ENCODE measurements at regions not wholly inside any gene's neighbourhood (a gene's known extent, or its start where the extent isn't known, plus 50 kb on each side); places are given as distances from the start of the nearest gene placed in this dataset.

- no peaks in the 10 kb centered on the region for H3K36me3 Mint-ChIP-seq (ENCODE audit: low read depth)
- TF ChIP-seq, protein P1, sequence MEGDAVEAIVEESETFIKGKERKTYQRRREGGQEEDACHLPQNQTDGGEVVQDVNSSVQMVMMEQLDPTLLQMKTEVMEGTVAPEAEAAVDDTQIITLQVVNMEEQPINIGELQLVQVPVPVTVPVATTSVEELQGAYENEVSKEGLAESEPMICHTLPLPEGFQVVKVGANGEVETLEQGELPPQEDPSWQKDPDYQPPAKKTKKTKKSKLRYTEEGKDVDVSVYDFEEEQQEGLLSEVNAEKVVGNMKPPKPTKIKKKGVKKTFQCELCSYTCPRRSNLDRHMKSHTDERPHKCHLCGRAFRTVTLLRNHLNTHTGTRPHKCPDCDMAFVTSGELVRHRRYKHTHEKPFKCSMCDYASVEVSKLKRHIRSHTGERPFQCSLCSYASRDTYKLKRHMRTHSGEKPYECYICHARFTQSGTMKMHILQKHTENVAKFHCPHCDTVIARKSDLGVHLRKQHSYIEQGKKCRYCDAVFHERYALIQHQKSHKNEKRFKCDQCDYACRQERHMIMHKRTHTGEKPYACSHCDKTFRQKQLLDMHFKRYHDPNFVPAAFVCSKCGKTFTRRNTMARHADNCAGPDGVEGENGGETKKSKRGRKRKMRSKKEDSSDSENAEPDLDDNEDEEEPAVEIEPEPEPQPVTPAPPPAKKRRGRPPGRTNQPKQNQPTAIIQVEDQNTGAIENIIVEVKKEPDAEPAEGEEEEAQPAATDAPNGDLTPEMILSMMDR (IDR thresholded peaks at IDR 0.05; ENCODE audit: unreplicated experiment in 3 of 3) = no peak
Observed at GRCh38 chr6:68052234-68052633, 582.8 kb upstream of the ADGRB3 start.

GRCh38 chr6:68049562-68049961 is 585.5 kb upstream of the ADGRB3 start:
- H3K9me3 Mint-ChIP-seq = no peaks in the 10 kb centered on the region
- H3K4me3 Mint-ChIP-seq = no peak overlapping the region
- H3K27me3 Mint-ChIP-seq (ENCODE audit: low read depth) = no peaks in the 10 kb centered on the region
- TF ChIP-seq, protein P1 (IDR thresholded peaks at IDR 0.05; ENCODE audit: unreplicated experiment in 3 of 3) = no peak
- no peak overlapping the region for H3K27ac Mint-ChIP-seq
- peaks cover 7% of the 10 kb centered on the region for H3K4me1 Mint-ChIP-seq
- no peaks in the 10 kb centered on the region for H3K36me3 Mint-ChIP-seq (ENCODE audit: low read depth)

More at GRCh38 chr6:68052234-68052633, 582.8 kb upstream of the ADGRB3 start:
- H3K27me3 Mint-ChIP-seq (ENCODE audit: low read depth) = no peaks in the 10 kb centered on the region
- no peak overlapping the region for H3K27ac Mint-ChIP-seq
- H3K4me1 Mint-ChIP-seq = peaks cover 11% of the 10 kb centered on the region
- H3K4me3 Mint-ChIP-seq = no peak overlapping the region
- H3K9me3 Mint-ChIP-seq = no peaks in the 10 kb centered on the region

DNA sequence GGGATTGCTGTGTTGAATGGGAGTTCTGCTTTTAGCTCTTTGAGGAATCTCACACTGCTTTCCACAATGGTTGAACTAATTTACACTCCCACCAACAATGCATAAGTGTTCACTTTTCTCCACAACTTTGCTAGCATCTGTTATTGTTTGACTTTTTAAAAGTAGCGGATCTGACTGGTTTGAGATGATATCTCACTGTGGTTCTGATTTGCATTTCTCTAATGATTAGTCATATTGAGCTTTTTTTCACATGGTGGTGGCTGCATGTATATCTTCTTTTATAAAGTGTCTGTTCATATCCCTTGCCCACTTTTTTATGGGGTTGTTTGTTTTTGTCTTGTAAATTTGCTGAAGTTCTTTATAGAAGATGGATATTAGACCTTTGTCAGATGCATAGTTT is 588.3 kb upstream of the ADGRB3 start:
- TF ChIP-seq, protein P1 (IDR thresholded peaks at IDR 0.05; ENCODE audit: unreplicated experiment in 3 of 3) = no peak
- no peak overlapping the region for H3K27ac Mint-ChIP-seq
- no peaks in the 10 kb centered on the region for H3K27me3 Mint-ChIP-seq (ENCODE audit: low read depth)
- no peaks in the 10 kb centered on the region for H3K36me3 Mint-ChIP-seq (ENCODE audit: low read depth)
- no peak overlapping the region for H3K4me3 Mint-ChIP-seq
- H3K9me3 Mint-ChIP-seq = no peaks in the 10 kb centered on the region
- no peaks in the 10 kb centered on the region for H3K4me1 Mint-ChIP-seq

DNA sequence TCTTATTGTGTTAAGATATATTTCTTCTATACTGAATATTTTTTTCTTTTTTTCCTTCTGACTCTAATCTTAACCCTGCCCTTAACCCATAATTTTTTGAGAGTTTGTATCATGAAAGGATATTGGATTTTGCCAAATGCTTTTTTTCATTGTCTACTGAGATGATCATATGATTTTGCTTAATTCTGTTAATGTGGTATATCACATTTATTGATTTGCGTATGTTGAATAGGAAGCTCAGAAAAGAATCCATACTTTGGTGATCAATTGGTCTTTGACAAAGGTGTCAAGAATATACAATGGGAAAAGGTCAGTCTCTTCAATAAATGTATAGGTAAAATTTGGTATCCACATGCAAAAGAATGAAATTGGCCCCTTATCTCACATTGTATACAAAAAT is 588.8 kb upstream of the ADGRB3 start:
- H3K4me3 Mint-ChIP-seq = no peak overlapping the region
- H3K9me3 Mint-ChIP-seq = no peaks in the 10 kb centered on the region
- no peaks in the 10 kb centered on the region for H3K36me3 Mint-ChIP-seq (ENCODE audit: low read depth)
- TF ChIP-seq, protein P1 (IDR thresholded peaks at IDR 0.05; ENCODE audit: unreplicated experiment in 3 of 3) = no peak
- no peak overlapping the region for H3K27ac Mint-ChIP-seq
- no peaks in the 10 kb centered on the region for H3K27me3 Mint-ChIP-seq (ENCODE audit: low read depth)
- H3K4me1 Mint-ChIP-seq = no peaks in the 10 kb centered on the region

- Mint-ChIP-seq H3K36me3 (ENCODE audit: low read depth) (no peaks in the 10 kb centered on the region), H3K27ac (no peak overlapping the region), H3K4me3 (no peak overlapping the region), H3K4me1 (no peaks in the 10 kb centered on the region), H3K9me3 (no peaks in the 10 kb centered on the region), H3K27me3 (ENCODE audit: low read depth) (no peaks in the 10 kb centered on the region)
- TF ChIP-seq, protein P1 (IDR thresholded peaks at IDR 0.05; ENCODE audit: unreplicated experiment in 3 of 3) = no peak
Observed at GRCh38 chr6:68045193-68045592, 589.9 kb upstream of the ADGRB3 start.

DNA sequence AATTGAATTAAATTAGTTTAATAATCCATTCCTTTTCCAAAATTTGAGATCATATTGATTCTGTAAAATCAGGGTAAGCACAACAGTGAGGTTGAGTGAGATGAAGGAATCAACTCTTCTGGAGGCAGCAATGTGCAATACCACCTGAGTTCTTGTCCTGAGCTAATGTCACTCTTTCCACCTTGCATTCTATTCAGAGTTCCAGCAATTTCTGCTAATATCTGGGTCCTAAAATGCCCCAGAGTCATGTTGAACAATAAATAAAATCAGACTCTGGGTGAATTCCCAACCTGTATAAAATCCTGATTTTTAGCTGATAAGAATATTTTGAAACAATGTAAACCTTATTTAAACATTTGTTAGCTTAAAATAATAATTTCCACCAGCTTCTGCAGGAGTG is 590.8 kb upstream of the ADGRB3 start:
- no peaks in the 10 kb centered on the region for H3K9me3 Mint-ChIP-seq
- H3K4me3 Mint-ChIP-seq = no peak overlapping the region
- H3K27ac Mint-ChIP-seq = no peak overlapping the region
- no peaks in the 10 kb centered on the region for H3K36me3 Mint-ChIP-seq (ENCODE audit: low read depth)
- H3K4me1 Mint-ChIP-seq = no peaks in the 10 kb centered on the region
- TF ChIP-seq, protein P1 (IDR thresholded peaks at IDR 0.05; ENCODE audit: unreplicated experiment in 3 of 3) = no peak
- peaks cover under 1% of the 10 kb centered on the region for H3K27me3 Mint-ChIP-seq (ENCODE audit: low read depth)

Measured in nephron (organoid).